Astrocyte (in vitro differentiated cells and primary cell): ENCODE measurements at regions not wholly inside any gene's neighbourhood (a gene's known extent, or its start where the extent isn't known, plus 50 kb on each side); places are given as distances from the start of the nearest gene placed in this dataset.
"Not testable (repeated sequence)": the region's sequence is repeated elsewhere in the genome, so short reads cannot be mapped to it uniquely, and the experiment has no call there.

Experiments
- DNase-seq: peaks from one replicate; pipeline ENCODE4 v3.0.0-alpha.2; 2010; ENCODE audit warnings: low read depth
- FAIRE-seq: peaks from 2 replicates; lab custom pipeline; 2011; peaks lifted over from hg19 to GRCh38; lab: Jason Lieb, UNC
- H2AFZ ChIP-seq: 2 replicates; pipeline ENCODE4 v1.6.0; 2012; ENCODE audit warnings: low read depth, low read length, inconsistent platforms
- H3K27ac ChIP-seq: 2 replicates; pipeline ENCODE4 v1.5.1; 2011; ENCODE audit warnings: low read depth, low read length, inconsistent platforms
- H3K27me3 ChIP-seq: 2 replicates; pipeline ENCODE4 v1.6.0; 2011; ENCODE audit warnings: low read length, inconsistent platforms; ENCODE audit not compliant: insufficient read depth
- H3K36me3 ChIP-seq: 2 replicates; pipeline ENCODE4 v1.5.1; 2011; ENCODE audit warnings: low read length, inconsistent platforms; ENCODE audit not compliant: insufficient read depth
- H3K4me1 ChIP-seq: 2 replicates; pipeline ENCODE4 v1.5.1; 2011; ENCODE audit warnings: low read length, inconsistent platforms; ENCODE audit not compliant: insufficient read depth
- H3K4me2 ChIP-seq: 2 replicates; pipeline ENCODE4 v1.6.0; 2012; ENCODE audit warnings: low read length, inconsistent platforms
- H3K4me3 ChIP-seq: 2 replicates; pipeline ENCODE4 v1.5.1; 2011; ENCODE audit warnings: low read depth, mild to moderate bottlenecking, low read length, inconsistent platforms; ENCODE audit not compliant: insufficient read depth
- H3K79me2 ChIP-seq: 2 replicates; pipeline ENCODE4 v1.6.0; 2012; ENCODE audit warnings: mild to moderate bottlenecking, low read length, inconsistent platforms; ENCODE audit not compliant: insufficient read depth
- H3K9ac ChIP-seq: 2 replicates; pipeline ENCODE4 v1.6.0; 2012; ENCODE audit warnings: mild to moderate bottlenecking, low read length, inconsistent platforms
- H3K9me3 ChIP-seq: 2 replicates; pipeline ENCODE4 v1.5.1; 2012; ENCODE audit warnings: low read depth, mild to moderate bottlenecking, low read length, inconsistent platforms; ENCODE audit not compliant: insufficient read depth
- H4K20me1 ChIP-seq: 2 replicates; pipeline ENCODE4 v1.6.0; 2012; ENCODE audit warnings: low read length, inconsistent platforms; ENCODE audit not compliant: insufficient read depth
- H3K27ac Mint-ChIP-seq: one replicate; pipeline ENCODE4 v1.8.0; 2021; ENCODE audit warnings: mild to moderate bottlenecking, mixed read lengths; ENCODE audit not compliant: unreplicated experiment
- H3K27me3 Mint-ChIP-seq: one replicate; pipeline ENCODE4 v1.8.0; 2021; ENCODE audit warnings: low read depth, mixed read lengths; ENCODE audit not compliant: unreplicated experiment
- H3K36me3 Mint-ChIP-seq: one replicate; pipeline ENCODE4 v1.8.0; 2021; ENCODE audit warnings: low read depth, mixed read lengths; ENCODE audit not compliant: unreplicated experiment
- H3K4me1 Mint-ChIP-seq: one replicate; pipeline ENCODE4 v1.8.0; 2021; ENCODE audit warnings: low read depth, mixed read lengths; ENCODE audit not compliant: unreplicated experiment
- H3K4me3 Mint-ChIP-seq: one replicate; pipeline ENCODE4 v1.8.0; 2021; ENCODE audit warnings: mild to moderate bottlenecking, moderate library complexity, mixed read lengths; ENCODE audit not compliant: unreplicated experiment
- H3K9me3 Mint-ChIP-seq: one replicate; pipeline ENCODE4 v1.8.0; 2021; ENCODE audit warnings: mild to moderate bottlenecking, mixed read lengths; ENCODE audit not compliant: unreplicated experiment
- EZH2 ChIP-seq: IDR thresholded peaks from 2 replicates; pipeline ENCODE4 v1.6.1; 2012; ENCODE audit warnings: mild to moderate bottlenecking, low read length, inconsistent platforms; ENCODE audit not compliant: insufficient read depth
- TF ChIP-seq, protein P1 (sequence below): IDR thresholded peaks from 2 replicates; pipeline ENCODE4 v1.5.1; 2011; ENCODE audit warnings: low read depth, mild to moderate bottlenecking, inconsistent platforms, low read length, moderate library complexity; ENCODE audit not compliant: insufficient read depth

DNA sequence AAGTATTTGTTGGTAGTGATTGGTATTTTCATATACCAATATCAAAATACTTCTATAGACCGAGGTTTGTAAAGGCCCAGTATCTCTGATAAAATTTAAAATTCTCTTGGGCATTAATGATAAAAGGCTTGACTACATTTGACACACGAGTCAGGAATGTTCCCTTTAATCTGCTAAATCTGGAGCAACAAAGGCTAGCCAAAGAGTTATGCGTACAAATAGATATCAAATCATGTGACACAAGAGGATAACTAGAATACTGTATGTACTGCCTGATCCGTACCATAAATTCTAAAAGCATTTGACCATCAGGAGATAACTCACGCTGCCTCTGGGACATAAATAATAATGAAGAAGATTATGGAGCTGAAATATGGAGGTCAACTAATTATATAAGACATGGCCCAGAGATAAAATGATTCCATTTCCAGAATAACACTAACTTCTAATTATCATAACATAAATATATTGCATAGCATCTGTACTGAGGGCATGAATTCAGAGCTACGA, 64.2 kb upstream of the SH3GLB1 start:
- H2AFZ ChIP-seq: no peak overlapping the region
- FAIRE-seq: no peak

DNA sequence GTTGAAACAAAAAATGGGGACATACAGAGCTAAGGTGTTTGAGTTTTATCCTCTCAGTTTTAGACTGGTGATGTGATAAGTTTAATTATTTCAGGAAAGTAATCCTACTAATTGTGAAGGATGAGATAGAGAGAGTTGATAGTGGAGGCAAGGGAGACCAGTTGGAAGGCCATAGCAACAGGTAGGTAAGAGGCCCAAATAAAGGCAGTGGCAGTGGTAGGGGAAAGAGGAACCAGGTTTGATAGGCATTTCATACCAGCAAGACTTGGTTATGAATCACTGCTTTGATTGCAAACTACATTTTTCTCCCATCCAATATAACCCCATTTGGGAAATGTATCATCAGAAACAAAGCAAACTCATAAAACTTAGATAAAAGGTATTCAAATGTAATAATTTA, 63.1 kb upstream of the SH3GLB1 start:
- DNase-seq (no peak), FAIRE-seq (no peak)
- Mint-ChIP-seq H3K4me3 (no peak overlapping the region), H3K27me3 (no peaks in the 10 kb centered on the region), H3K4me1 (no peaks in the 10 kb centered on the region), H3K36me3 (no peaks in the 10 kb centered on the region), H3K27ac (no peak overlapping the region), H3K9me3 (no peaks in the 10 kb centered on the region)
- Histone ChIP-seq H3K9ac (no peak overlapping the region), H2AFZ (no peak overlapping the region), H4K20me1 (no peaks in the 10 kb centered on the region), H3K27ac (no peak overlapping the region), H3K9me3 (no peaks in the 10 kb centered on the region), H3K27me3 (no peaks in the 10 kb centered on the region), H3K4me3 (no peak overlapping the region), H3K4me1 (no peaks in the 10 kb centered on the region), H3K79me2 (no peaks in the 10 kb centered on the region), H3K36me3 (no peaks in the 10 kb centered on the region), H3K4me2 (no peak overlapping the region)
- no peak for TF ChIP-seq EZH2
- TF ChIP-seq, protein P1, sequence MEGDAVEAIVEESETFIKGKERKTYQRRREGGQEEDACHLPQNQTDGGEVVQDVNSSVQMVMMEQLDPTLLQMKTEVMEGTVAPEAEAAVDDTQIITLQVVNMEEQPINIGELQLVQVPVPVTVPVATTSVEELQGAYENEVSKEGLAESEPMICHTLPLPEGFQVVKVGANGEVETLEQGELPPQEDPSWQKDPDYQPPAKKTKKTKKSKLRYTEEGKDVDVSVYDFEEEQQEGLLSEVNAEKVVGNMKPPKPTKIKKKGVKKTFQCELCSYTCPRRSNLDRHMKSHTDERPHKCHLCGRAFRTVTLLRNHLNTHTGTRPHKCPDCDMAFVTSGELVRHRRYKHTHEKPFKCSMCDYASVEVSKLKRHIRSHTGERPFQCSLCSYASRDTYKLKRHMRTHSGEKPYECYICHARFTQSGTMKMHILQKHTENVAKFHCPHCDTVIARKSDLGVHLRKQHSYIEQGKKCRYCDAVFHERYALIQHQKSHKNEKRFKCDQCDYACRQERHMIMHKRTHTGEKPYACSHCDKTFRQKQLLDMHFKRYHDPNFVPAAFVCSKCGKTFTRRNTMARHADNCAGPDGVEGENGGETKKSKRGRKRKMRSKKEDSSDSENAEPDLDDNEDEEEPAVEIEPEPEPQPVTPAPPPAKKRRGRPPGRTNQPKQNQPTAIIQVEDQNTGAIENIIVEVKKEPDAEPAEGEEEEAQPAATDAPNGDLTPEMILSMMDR: no peak

More for the DNA sequence above, 64.2 kb upstream of the SH3GLB1 start:
- DNase-seq: no peak
- Histone ChIP-seq H4K20me1 (no peaks in the 10 kb centered on the region), H3K79me2 (no peaks in the 10 kb centered on the region), H3K9ac (no peak overlapping the region), H3K27ac (no peak overlapping the region), H3K4me3 (no peak overlapping the region), H3K9me3 (no peaks in the 10 kb centered on the region), H3K27me3 (no peaks in the 10 kb centered on the region), H3K4me2 (no peak overlapping the region), H3K4me1 (no peaks in the 10 kb centered on the region), H3K36me3 (no peaks in the 10 kb centered on the region)
- H3K4me1 Mint-ChIP-seq: no peaks in the 10 kb centered on the region
- no peaks in the 10 kb centered on the region for H3K36me3 Mint-ChIP-seq
- TF ChIP-seq EZH2: no peak
- TF ChIP-seq, protein P1: no peak
- no peaks in the 10 kb centered on the region for H3K27me3 Mint-ChIP-seq
- no peaks in the 10 kb centered on the region for H3K9me3 Mint-ChIP-seq
- H3K27ac Mint-ChIP-seq: no peak overlapping the region
- H3K4me3 Mint-ChIP-seq: no peak overlapping the region

DNA sequence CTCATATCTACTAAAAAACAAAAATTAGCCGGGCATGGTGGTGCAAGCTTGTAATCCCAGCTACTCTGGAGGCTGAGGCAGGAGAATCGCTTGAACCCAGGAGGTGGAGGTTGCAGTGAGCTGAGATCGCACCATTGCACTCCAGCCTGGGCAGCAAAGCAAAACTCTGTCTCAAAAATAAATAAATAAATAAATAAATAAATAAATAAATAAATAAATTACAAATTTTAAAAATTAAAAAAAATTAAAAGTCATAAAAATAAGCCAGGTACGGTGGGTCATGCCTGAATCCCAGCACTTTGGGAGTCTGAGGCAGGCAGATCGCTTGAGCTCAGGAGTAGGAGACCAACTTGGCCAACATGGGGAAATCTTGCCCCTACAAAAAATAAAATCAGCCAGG, 59.7 kb upstream of the SH3GLB1 start:
- H3K27ac ChIP-seq, H4K20me1 ChIP-seq, H2AFZ ChIP-seq, H3K36me3 ChIP-seq, FAIRE-seq, H3K27ac Mint-ChIP-seq, H3K4me3 ChIP-seq, H3K27me3 Mint-ChIP-seq, DNase-seq, H3K36me3 Mint-ChIP-seq, H3K27me3 ChIP-seq, H3K9me3 Mint-ChIP-seq, H3K9ac ChIP-seq, H3K4me2 ChIP-seq, H3K9me3 ChIP-seq, H3K79me2 ChIP-seq, H3K4me1 Mint-ChIP-seq, H3K4me3 Mint-ChIP-seq, H3K4me1 ChIP-seq: not testable (repeated sequence)
